DOHH2 (cell line): ENCODE measurements at regions not wholly inside any gene's neighbourhood (a gene's known extent, or its start where the extent isn't known, plus 50 kb on each side); places are given as distances from the start of the nearest gene placed in this dataset.

ENCODE experiments used
- H3F3A ChIP-seq: fragments of 200-600 bp; sonication (generic), shearing (Covaris generic); 2 replicates; pipeline ENCODE4 v1.6.0; 2016; ENCODE audit warnings: antibody characterized with exemption, mild to moderate bottlenecking; ENCODE audit not compliant: control insufficient read depth, insufficient read depth
- H3K27ac ChIP-seq: fragments of 200-600 bp; sonication (generic); 2 replicates; pipeline ENCODE4 v1.5.1; 2014; ENCODE audit warnings: low read depth, mild to moderate bottlenecking, low read length, moderate library complexity
- H3K27me3 ChIP-seq: fragments of 200-600 bp; sonication (generic); 2 replicates; pipeline ENCODE4 v1.6.1; 2014; ENCODE audit warnings: mild to moderate bottlenecking, low read length, mixed read lengths; ENCODE audit not compliant: control insufficient read depth
- H3K36me3 ChIP-seq: fragments of 200-600 bp; sonication (generic); 2 replicates; pipeline ENCODE4 v1.6.1; 2014; ENCODE audit warnings: mild to moderate bottlenecking, low read length, moderate library complexity, mixed read lengths; ENCODE audit not compliant: control insufficient read depth
- H3K4me1 ChIP-seq: fragments of 200-600 bp; sonication (generic); 2 replicates; pipeline ENCODE4 v1.6.1; 2014; ENCODE audit warnings: mild to moderate bottlenecking, low read length, mixed read lengths; ENCODE audit not compliant: control insufficient read depth
- H3K4me2 ChIP-seq: fragments of 200-600 bp; sonication (generic); 2 replicates; pipeline ENCODE4 v1.6.0; 2014; ENCODE audit warnings: mild to moderate bottlenecking, low read length, moderate library complexity
- H3K4me3 ChIP-seq: fragments of 200-600 bp; sonication (generic); 2 replicates; pipeline ENCODE4 v1.5.1; 2014; ENCODE audit warnings: mild to moderate bottlenecking, low read length, mixed read lengths
- H3K79me2 ChIP-seq: fragments of 200-600 bp; sonication (generic); 2 replicates; pipeline ENCODE4 v1.6.1; 2014; ENCODE audit warnings: mild to moderate bottlenecking, low read length, mixed read lengths; ENCODE audit not compliant: control insufficient read depth
- H3K9me2 ChIP-seq: fragments of 200-600 bp; sonication (generic); replicated peaks from 2 replicates; pipeline ENCODE4 v1.6.1; 2014; ENCODE audit warnings: mild to moderate bottlenecking, low read length, mixed read lengths; ENCODE audit not compliant: control insufficient read depth
- H3K9me3 ChIP-seq: fragments of 200-600 bp; sonication (generic); 2 replicates; pipeline ENCODE4 v1.6.1; 2014; ENCODE audit warnings: antibody characterized with exemption, low read length, mixed read lengths; ENCODE audit not compliant: control insufficient read depth, insufficient read depth
- H4K20me1 ChIP-seq: fragments of 200-600 bp; sonication (generic); 2 replicates; pipeline ENCODE4 v1.6.0; 2014; ENCODE audit warnings: low read depth, mild to moderate bottlenecking, antibody characterized with exemption, low read length, moderate library complexity; ENCODE audit not compliant: control insufficient read depth, insufficient read depth
- CTCF ChIP-seq: fragments of 200-600 bp; sonication (generic); IDR thresholded peaks from one replicate; pipeline ENCODE4 v1.5.1; 2014; ENCODE audit warnings: antibody characterized with exemption, mild to moderate bottlenecking, low read depth, low read length; ENCODE audit not compliant: poor library complexity, severe bottlenecking
- EZH2phosphoT487 ChIP-seq: fragments of 200-600 bp; sonication (generic); IDR thresholded peaks from 2 replicates; pipeline ENCODE4 v1.6.1; 2017; ENCODE audit warnings: borderline replicate concordance, mild to moderate bottlenecking, antibody characterized with exemption, low read length, moderate library complexity, mixed read lengths

GRCh38 chr3:107992976-107993684, 97.7 kb downstream of the CD47 start:
- Histone ChIP-seq H3K9me2 (no peaks in the 10 kb centered on the region), H3K4me3 (no peak overlapping the region), H3K4me1 (no peaks in the 10 kb centered on the region), H3K36me3 (no peaks in the 10 kb centered on the region), H3K27ac (no peak overlapping the region), H3K27me3 (0 out of 2 replicates have a peak, but pooled peaks cover 5% of the 10 kb centered on the region), H3F3A (no peaks in the 10 kb centered on the region), H3K4me2 (no peak overlapping the region), H4K20me1 (no peaks in the 10 kb centered on the region), H3K79me2 (no peaks in the 10 kb centered on the region), H3K9me3 (no peaks in the 10 kb centered on the region)
- no peak for TF ChIP-seq CTCF
- no peak for TF ChIP-seq EZH2phosphoT487

DNA sequence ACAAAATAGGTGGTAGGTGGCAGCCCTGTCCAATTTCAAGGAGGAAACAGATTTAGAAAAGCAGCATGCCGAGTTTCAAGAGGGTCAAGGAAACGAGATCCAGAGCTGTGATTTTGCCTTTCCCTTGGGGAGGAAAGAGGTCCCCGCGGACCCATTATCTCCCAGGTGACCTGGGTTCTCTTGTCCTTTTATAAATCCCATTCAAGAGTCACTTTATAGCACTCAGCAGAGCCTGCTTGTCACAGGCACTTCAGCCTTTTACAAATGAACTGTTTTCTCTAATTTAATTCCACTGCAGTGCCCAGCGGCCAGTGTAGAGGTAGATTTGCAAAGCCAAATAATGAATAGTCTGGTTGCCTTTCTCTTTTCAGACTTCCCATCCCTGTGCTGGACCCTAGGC, 99.9 kb downstream of the CD47 start:
- H3K27me3 ChIP-seq: 0 out of 2 replicates have a peak, but pooled peaks cover 5% of the 10 kb centered on the region
- no peaks in the 10 kb centered on the region for H3K36me3 ChIP-seq
- no peak overlapping the region for H3K4me2 ChIP-seq
- H3F3A ChIP-seq: no peaks in the 10 kb centered on the region
- no peak overlapping the region for H3K4me3 ChIP-seq
- no peaks in the 10 kb centered on the region for H3K9me3 ChIP-seq
- H3K79me2 ChIP-seq: no peaks in the 10 kb centered on the region
- no peaks in the 10 kb centered on the region for H4K20me1 ChIP-seq
- H3K9me2 ChIP-seq: no peaks in the 10 kb centered on the region
- H3K27ac ChIP-seq: no peak overlapping the region
- no peak for TF ChIP-seq EZH2phosphoT487
- TF ChIP-seq CTCF: no peak
- no peaks in the 10 kb centered on the region for H3K4me1 ChIP-seq

GRCh38 chr3:107990433-107990832, 100.4 kb downstream of the CD47 start:
- TF ChIP-seq EZH2phosphoT487: no peak
- no peak for TF ChIP-seq CTCF
- Histone ChIP-seq H3K4me1 (peaks cover 2% of the 10 kb centered on the region; the same call in 1 of the 2 replicates), H3K9me2 (no peaks in the 10 kb centered on the region)

More at GRCh38 chr3:107990433-107990832, 100.4 kb downstream of the CD47 start:
- Histone ChIP-seq H3K27ac (no peak overlapping the region), H3K4me2 (no peak overlapping the region), H3F3A (no peaks in the 10 kb centered on the region), H4K20me1 (no peaks in the 10 kb centered on the region), H3K9me3 (no peaks in the 10 kb centered on the region), H3K36me3 (no peaks in the 10 kb centered on the region), H3K27me3 (0 out of 2 replicates have a peak, but pooled peaks cover 5% of the 10 kb centered on the region), H3K4me3 (no peak overlapping the region), H3K79me2 (no peaks in the 10 kb centered on the region)
